ENCODE measurements at regions not wholly inside any gene's neighbourhood (a gene's known extent, or its start where the extent isn't known, plus 50 kb on each side); places are given as distances from the start of the nearest gene placed in this dataset.

DNA sequence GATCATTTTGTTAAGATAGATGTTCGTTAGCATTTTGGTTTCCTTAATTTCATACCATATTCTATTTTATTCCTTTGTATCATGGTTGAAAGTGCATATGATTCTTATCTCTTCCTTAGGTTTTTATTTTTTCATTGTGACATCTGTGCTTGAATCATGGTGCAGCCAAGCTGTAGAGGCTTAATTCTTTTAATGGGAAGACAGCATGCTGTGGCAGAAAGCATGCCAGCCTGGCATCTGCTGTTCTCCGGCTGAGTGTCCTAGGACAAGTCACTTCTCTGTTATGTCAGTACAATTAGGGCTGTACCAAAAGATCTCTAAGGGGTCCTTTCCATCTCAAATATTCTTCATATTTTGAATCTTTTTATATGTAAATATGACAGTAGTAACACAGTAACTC lies 68.5 kb upstream of the PMFBP1 start:
- TF ChIP-seq, protein P1, sequence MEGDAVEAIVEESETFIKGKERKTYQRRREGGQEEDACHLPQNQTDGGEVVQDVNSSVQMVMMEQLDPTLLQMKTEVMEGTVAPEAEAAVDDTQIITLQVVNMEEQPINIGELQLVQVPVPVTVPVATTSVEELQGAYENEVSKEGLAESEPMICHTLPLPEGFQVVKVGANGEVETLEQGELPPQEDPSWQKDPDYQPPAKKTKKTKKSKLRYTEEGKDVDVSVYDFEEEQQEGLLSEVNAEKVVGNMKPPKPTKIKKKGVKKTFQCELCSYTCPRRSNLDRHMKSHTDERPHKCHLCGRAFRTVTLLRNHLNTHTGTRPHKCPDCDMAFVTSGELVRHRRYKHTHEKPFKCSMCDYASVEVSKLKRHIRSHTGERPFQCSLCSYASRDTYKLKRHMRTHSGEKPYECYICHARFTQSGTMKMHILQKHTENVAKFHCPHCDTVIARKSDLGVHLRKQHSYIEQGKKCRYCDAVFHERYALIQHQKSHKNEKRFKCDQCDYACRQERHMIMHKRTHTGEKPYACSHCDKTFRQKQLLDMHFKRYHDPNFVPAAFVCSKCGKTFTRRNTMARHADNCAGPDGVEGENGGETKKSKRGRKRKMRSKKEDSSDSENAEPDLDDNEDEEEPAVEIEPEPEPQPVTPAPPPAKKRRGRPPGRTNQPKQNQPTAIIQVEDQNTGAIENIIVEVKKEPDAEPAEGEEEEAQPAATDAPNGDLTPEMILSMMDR (IDR thresholded peaks at IDR 0.05; ENCODE audit: poor library complexity), result no peak
- TF ChIP-seq EZH2 (IDR thresholded peaks at IDR 0.05; ENCODE audit: borderline replicate concordance), result no peak

All from hepatocyte (in vitro differentiated cells).